ENCODE measurements at regions not wholly inside any gene's neighbourhood (a gene's known extent, or its start where the extent isn't known, plus 50 kb on each side); places are given as distances from the start of the nearest gene placed in this dataset.

DNA sequence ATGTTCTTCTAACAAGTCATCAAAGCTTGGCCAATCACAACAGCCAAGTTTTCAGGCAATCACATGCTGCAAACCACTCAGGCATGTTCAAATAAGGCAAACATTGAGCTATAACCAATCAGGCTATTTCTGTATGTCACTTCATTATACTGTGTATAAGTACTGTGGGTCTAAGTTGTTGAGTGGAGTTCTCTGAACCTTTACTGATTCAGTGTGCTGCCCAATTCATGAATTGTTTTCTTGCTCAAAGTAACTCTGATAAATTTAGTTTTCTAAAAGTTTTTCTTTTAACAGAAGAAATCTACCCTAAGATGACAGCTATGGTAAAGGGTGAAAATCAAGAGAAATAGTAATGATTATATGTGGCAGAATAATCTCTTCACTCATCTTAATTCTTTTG, 805.4 kb upstream of the NUDT12 start:
- Histone ChIP-seq H2AFZ (ENCODE audit: low read depth, low read length) (no peak overlapping the region), H3K9me3 (replicated peaks; ENCODE audit: control insufficient read depth, insufficient read depth, low read length) (no peaks in the 10 kb centered on the region), H3K79me2 (ENCODE audit: control insufficient read depth, insufficient read depth, low read length) (no peaks in the 10 kb centered on the region), H3K9ac (replicated peaks; ENCODE audit: extremely low read depth, insufficient read depth, low read length) (no peak overlapping the region), H3K27me3 (ENCODE audit: control insufficient read depth in 2 of 2, insufficient read depth in 2 of 2, low read length in 2 of 2) (no peaks in the 10 kb centered on the region), H3K4me1 (ENCODE audit: control insufficient read depth, extremely low read depth, insufficient read depth, low read length) (no peaks in the 10 kb centered on the region), H3K36me3 (ENCODE audit: control insufficient read depth in 2 of 2, extremely low read depth in 1 of 2, insufficient read depth in 2 of 2, low read length in 2 of 2) (no peaks in the 10 kb centered on the region), H3K4me2 (ENCODE audit: insufficient read depth, low read length) (no peak overlapping the region), H3K9me1 (replicated peaks; ENCODE audit: control insufficient read depth, extremely low read depth, insufficient read depth, low read length) (no peaks in the 10 kb centered on the region), H3K27ac (ENCODE audit: insufficient read depth, low read depth, low read length) (no peak overlapping the region), H3K4me3 (replicated peaks in 1 of 3; ENCODE audit: insufficient read depth in 1 of 3, low read depth in 1 of 3, low read length in 3 of 3) (no peak overlapping the region), H4K20me1 (replicated peaks; ENCODE audit: control insufficient read depth, extremely low read depth, insufficient read depth, low read length) (no peaks in the 10 kb centered on the region)
- intact Hi-C loops (cut with micrococcal nuclease): no loop called here
- CTCF ChIA-PET: interaction anchor here (0.8 to 1.4 kb wide), 2 partner anchors 18 to 45 kb away, joined by 3 read pairs; no protein-coding TSS in a partner anchor
- dilution Hi-C loops (cut with MboI; ENCODE audit: extremely low pct_ligation_motif_present, low sequenced_read_pairs): no loop called here
- no TSS peak for BruUV-seq (replicated peaks)
- DNase-seq (ENCODE audit: low read depth, low spot score) (no peak), FAIRE-seq (no peak)
- POLR2A ChIA-PET: no interaction called here
- TF ChIP-seq, protein P1, sequence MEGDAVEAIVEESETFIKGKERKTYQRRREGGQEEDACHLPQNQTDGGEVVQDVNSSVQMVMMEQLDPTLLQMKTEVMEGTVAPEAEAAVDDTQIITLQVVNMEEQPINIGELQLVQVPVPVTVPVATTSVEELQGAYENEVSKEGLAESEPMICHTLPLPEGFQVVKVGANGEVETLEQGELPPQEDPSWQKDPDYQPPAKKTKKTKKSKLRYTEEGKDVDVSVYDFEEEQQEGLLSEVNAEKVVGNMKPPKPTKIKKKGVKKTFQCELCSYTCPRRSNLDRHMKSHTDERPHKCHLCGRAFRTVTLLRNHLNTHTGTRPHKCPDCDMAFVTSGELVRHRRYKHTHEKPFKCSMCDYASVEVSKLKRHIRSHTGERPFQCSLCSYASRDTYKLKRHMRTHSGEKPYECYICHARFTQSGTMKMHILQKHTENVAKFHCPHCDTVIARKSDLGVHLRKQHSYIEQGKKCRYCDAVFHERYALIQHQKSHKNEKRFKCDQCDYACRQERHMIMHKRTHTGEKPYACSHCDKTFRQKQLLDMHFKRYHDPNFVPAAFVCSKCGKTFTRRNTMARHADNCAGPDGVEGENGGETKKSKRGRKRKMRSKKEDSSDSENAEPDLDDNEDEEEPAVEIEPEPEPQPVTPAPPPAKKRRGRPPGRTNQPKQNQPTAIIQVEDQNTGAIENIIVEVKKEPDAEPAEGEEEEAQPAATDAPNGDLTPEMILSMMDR (IDR thresholded peaks at IDR 0.05; ENCODE audit: extremely low read depth in 1 of 2, insufficient read depth in 1 of 2, low read depth in 1 of 2, low read length in 2 of 2): no peak
- TF ChIP-seq GATA2 (IDR thresholded peaks at IDR 0.05; ENCODE audit: insufficient read depth, insufficient read length, low read depth, low read length): no peak
- TF ChIP-seq MAX (IDR thresholded peaks at IDR 0.05; ENCODE audit: insufficient read depth, insufficient read length): no peak

DNA sequence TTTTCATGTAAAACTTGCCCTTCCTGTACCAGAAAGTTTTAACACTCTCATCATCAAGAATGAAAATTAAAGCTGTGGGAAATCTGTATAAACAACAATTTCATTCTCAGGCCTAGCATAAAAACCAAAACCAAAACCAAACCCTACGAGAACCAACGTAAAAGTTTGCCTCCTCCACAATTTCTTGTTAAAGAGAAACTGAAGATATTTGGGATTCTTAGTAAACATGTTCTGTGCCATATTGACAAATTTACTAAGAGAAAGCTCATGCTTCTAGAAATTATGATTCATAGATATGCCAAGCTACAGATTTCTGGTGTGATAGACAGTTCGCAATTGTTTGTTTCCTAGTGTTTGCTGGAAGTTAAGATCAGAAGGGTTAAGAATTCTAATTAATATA, 801.0 kb upstream of the NUDT12 start:
- Histone ChIP-seq H3K9ac (replicated peaks; ENCODE audit: extremely low read depth, insufficient read depth, low read length) (no peak overlapping the region), H4K20me1 (replicated peaks; ENCODE audit: control insufficient read depth, extremely low read depth, insufficient read depth, low read length) (no peaks in the 10 kb centered on the region), H3K4me2 (ENCODE audit: insufficient read depth, low read length) (no peak overlapping the region), H3K27me3 (ENCODE audit: control insufficient read depth in 2 of 2, insufficient read depth in 2 of 2, low read length in 2 of 2) (no peaks in the 10 kb centered on the region), H3K4me3 (replicated peaks in 1 of 3; ENCODE audit: insufficient read depth in 1 of 3, low read depth in 1 of 3, low read length in 3 of 3) (no peak overlapping the region), H3K36me3 (ENCODE audit: control insufficient read depth in 2 of 2, extremely low read depth in 1 of 2, insufficient read depth in 2 of 2, low read length in 2 of 2) (no peaks in the 10 kb centered on the region), H3K9me1 (replicated peaks; ENCODE audit: control insufficient read depth, extremely low read depth, insufficient read depth, low read length) (no peaks in the 10 kb centered on the region), H2AFZ (ENCODE audit: low read depth, low read length) (no peak overlapping the region), H3K79me2 (ENCODE audit: control insufficient read depth, insufficient read depth, low read length) (no peaks in the 10 kb centered on the region), H3K27ac (ENCODE audit: insufficient read depth, low read depth, low read length) (no peak overlapping the region), H3K9me3 (replicated peaks; ENCODE audit: control insufficient read depth, insufficient read depth, low read length) (no peaks in the 10 kb centered on the region), H3K4me1 (ENCODE audit: control insufficient read depth, extremely low read depth, insufficient read depth, low read length) (no peaks in the 10 kb centered on the region)
- CTCF ChIA-PET: interaction anchor here (0.9 to 2.6 kb wide), 5 partner anchors 11 to 49 kb away, joined by 3 to 16 read pairs (median 3); no protein-coding TSS in a partner anchor
- POLR2A ChIA-PET: no interaction called here
- no TSS peak for BruUV-seq (replicated peaks)
- intact Hi-C loops (cut with micrococcal nuclease) (no loop called here), dilution Hi-C loops (cut with MboI; ENCODE audit: extremely low pct_ligation_motif_present, low sequenced_read_pairs) (no loop called here)
- FAIRE-seq (no peak), DNase-seq (ENCODE audit: low read depth, low spot score) (no peak)
- no peak for TF ChIP-seq EZH2 (IDR thresholded peaks at IDR 0.05; ENCODE audit: borderline replicate concordance, low read depth, low read length, severe bottlenecking)
- no peak for TF ChIP-seq POLR2AphosphoS5 (IDR thresholded peaks at IDR 0.05; ENCODE audit: insufficient read depth, low read depth, low read length)
- no peak for TF ChIP-seq FOS (IDR thresholded peaks at IDR 0.05; ENCODE audit: borderline replicate concordance, insufficient read depth, low read length)
- no peak for TF ChIP-seq JUN (IDR thresholded peaks at IDR 0.05; ENCODE audit: borderline replicate concordance, insufficient read depth, insufficient read length, low read depth)
- no peak for TF ChIP-seq GATA2 (IDR thresholded peaks at IDR 0.05; ENCODE audit: insufficient read depth, insufficient read length, low read depth, low read length)
- no peak for TF ChIP-seq MAX (IDR thresholded peaks at IDR 0.05; ENCODE audit: insufficient read depth, insufficient read length)
- TF ChIP-seq MYC (IDR thresholded peaks at IDR 0.05; ENCODE audit: low read depth, low read length): no peak
- TF ChIP-seq, protein P1 (IDR thresholded peaks at IDR 0.05; ENCODE audit: extremely low read depth in 1 of 2, insufficient read depth in 1 of 2, low read depth in 1 of 2, low read length in 2 of 2): no peak
- no peak for TF ChIP-seq POLR2A (IDR thresholded peaks at IDR 0.05; ENCODE audit: low read depth, low read length)

All from endothelial cell of umbilical vein (primary cell).